ENCODE measurements at regions not wholly inside any gene's neighbourhood (a gene's known extent, or its start where the extent isn't known, plus 50 kb on each side); places are given as distances from the start of the nearest gene placed in this dataset.

GRCh38 chr22:47257566-47257965, 495.1 kb downstream of the TBC1D22A start:
- no peak for DNase-seq (ENCODE audit: low read depth, low spot score)

GRCh38 chr22:47251911-47252310, 489.5 kb downstream of the TBC1D22A start:
- DNase-seq (ENCODE audit: low read depth, low spot score) = no peak

GRCh38 chr22:47250995-47251765, 488.7 kb downstream of the TBC1D22A start:
- no peak for DNase-seq (ENCODE audit: low read depth, low spot score)

DNA sequence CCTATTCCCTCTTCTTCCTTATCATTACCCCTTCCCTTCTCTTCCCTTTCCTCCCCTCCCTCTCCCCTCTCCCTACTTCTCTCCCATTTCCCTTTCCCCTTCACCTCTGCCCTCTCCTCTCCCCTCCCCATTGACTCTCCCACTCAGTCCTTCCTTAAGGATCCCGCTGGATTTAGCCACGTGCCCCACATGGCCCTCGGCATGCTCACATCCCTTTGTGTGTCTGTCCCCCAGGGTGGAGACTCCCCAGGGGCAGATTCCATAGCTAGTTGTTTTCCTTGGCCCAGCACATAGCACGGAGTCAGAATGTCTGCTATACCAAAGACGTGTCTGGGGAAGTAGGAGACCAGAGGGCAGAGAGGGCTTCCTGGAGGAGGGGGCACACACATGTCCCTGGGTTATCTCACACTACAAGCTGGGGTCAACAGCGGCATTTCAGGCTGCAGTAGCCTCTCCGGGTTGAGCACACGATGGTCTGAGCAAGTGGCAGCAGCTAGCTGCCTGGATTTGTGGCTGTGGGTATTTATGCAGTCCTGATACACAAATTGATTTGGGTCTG, 487.0 kb downstream of the TBC1D22A start:
- DNase-seq (ENCODE audit: low read depth, low spot score) = no peak

DNA sequence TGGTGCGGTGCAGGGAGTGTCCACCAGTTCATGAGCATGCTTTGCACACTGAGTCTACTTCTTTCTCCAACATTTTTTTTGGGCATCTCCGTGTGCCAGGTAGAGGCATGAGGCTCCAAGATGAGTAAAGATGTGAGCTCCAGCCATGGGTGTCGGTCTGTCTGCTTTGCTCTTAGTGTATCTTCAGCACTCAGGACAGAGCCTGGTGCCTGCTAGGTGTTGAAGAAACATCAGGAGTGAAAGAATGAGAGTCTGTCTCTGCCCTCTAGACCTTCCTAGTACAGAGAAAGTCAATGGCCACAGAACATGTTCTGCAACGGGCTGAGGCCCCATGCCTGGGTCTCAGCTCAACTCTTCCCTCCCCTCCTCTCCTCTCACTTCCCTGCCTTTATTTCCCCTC, 486.5 kb downstream of the TBC1D22A start:
- DNase-seq (ENCODE audit: low read depth, low spot score) = no peak

GRCh38 chr22:47247579-47248240, 485.3 kb downstream of the TBC1D22A start:
- DNase-seq (ENCODE audit: low read depth, low spot score) = no peak

GRCh38 chr22:47245786-47246185, 483.3 kb downstream of the TBC1D22A start:
- DNase-seq (ENCODE audit: low read depth, low spot score) = no peak

GRCh38 chr22:47245286-47245685, 482.8 kb downstream of the TBC1D22A start:
- DNase-seq (ENCODE audit: low read depth, low spot score) = no peak

DNA sequence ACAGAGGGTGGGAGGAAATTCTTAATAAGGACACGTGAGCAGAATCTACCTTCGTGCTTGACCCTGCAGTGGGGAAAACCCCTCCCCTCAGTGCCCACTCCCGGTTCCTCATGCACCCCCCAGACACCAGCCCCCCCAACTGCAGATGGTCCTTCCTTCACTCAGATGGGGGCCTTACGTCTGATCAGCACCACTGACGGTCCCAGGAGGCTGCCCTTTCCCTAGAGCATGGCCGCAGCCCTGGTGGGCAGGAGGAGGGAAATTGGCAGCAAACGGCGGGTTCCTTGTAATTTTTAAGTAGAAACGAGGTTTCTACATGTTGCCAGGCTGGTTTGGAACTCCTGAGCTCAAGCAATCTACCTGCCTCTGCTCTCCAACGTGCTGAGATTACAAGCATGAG, 477.7 kb downstream of the TBC1D22A start:
- DNase-seq (ENCODE audit: low read depth, low spot score) = no peak

DNA sequence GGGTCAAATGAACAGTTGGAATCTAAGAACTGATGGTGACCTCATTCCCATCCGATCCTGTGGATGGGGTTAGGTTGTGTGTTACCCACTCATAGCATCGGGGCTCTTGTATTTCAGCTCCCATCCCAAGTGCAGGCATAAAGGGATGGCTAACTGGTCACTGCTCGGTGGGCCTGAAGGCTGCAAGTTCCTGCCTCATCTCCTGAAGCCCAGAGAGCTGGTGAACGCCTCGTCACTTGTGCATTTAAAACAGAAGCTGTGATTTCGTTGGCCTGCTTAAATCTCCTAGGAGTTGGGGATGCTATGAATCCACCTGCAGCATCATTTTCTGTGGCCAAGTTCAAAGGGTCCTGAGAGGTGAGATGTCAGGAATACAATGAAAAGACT, 477.0 kb downstream of the TBC1D22A start:
- DNase-seq (ENCODE audit: low read depth, low spot score) = no peak

DNA sequence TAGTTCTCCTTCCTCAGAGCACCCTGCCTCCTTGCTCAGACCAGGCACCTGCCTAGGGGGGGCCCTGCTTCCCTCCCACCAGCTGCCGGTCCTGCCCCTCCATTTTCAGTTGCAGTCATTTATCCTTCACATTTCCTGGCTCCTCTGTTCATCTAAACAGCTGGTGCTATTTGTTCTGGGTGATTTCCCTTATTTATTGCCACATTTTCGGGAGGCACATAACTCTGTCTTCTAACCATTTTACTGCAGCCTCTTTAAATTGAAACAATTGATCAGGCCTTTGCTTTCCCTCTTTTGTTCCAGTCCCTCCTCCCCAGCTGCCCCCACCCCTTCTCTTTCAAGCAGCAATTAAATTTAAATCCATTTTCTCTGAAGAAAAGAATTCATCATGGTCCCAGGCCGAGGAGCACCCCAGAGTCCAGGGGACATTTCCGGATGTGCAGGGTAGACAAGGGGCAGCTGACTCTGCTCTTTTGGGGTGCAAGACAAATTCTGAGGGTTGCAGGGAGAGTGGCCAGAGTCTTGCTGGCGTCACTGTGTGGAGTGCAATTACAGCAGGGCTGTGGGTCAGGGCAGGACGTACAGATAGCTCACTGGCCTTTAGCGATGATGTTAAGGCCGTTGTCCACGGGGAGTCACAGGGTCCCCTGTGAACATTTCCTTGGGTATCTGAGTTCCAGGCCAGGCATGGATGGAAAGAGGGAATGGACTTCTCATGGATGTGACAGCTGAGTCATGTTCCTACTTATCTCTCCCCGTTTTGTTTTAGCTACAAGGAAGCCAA, 476.4 kb downstream of the TBC1D22A start:
- DNase-seq (ENCODE audit: low read depth, low spot score) = no peak

DNA sequence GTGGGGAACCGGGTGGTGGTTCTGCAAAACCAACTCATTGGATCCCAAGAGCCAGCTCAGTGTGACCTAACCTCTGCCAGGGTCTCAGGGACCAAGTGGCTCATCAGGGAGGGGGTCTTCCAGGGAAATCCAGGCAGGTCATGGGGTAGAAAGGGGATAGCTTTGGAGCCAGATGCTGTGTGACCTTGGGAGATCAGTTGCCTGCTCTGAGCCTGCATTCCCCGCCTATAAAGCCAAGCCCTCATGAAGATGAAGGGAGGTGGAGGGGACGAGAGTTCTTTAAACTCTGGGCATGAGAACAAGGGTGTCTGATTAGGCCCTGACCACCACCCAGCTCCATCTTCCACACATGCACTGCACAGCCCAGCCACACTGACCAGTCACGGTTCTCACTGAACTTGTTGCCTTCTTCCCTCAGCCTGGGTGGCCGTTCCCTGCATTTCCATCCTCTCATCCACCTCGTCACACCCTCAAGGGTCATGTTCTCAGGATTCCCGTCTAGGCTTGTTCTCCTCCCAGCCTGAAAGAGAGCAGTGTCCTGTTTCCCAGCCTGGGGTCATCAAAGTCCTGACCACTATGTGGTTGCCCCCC, 475.5 kb downstream of the TBC1D22A start:
- DNase-seq (ENCODE audit: low read depth, low spot score) = no peak

- DNase-seq (ENCODE audit: low read depth, low spot score) = no peak
Observed at GRCh38 chr22:47236718-47237117, 474.3 kb downstream of the TBC1D22A start.

DNA sequence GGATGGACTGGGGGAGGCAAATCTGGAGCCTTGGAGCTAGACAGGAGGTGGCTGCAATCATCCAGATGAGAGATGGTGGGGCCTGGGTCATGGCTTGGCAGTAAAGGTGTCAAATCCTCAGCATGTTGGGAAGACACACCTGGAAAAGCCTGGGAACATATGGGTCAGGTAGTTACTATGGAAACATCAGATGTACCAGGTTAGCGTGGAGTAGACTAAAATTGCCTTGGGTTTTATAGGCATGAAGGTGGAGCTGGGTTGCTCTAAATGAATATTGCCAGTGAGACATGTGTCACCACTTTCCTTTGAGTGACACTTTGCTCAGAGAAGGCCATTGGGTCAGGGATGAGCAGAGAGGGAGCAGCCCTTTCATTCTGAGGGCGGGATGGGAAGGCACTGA, 473.7 kb downstream of the TBC1D22A start:
- DNase-seq (ENCODE audit: low read depth, low spot score) = no peak

GRCh38 chr22:47233316-47234243, 471.1 kb downstream of the TBC1D22A start:
- DNase-seq (ENCODE audit: low read depth, low spot score) = no peak

- DNase-seq (ENCODE audit: low read depth, low spot score) = no peak
Observed at GRCh38 chr22:47232753-47233152, 470.3 kb downstream of the TBC1D22A start.

DNA sequence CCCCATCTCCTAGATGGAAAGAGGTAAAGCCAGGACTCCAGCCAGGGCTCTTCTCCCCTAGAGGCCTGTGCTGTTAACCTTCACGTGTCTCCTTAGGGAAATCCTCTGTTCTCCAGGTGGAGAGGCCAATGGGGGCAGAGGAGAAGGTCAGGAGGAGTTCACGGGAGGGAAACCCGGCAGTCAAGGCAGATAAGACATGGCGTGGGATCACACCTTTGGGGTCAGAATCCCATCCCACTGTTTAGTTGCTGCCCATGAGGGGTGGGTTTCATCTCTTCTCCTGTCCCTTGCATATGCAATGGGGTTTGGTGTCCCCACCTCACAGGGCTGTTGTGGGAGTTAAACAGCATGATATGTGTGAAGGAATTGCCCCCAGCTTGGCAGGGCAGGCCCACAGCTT, 469.7 kb downstream of the TBC1D22A start:
- DNase-seq (ENCODE audit: low read depth, low spot score) = no peak

- no peak for DNase-seq (ENCODE audit: low read depth, low spot score)
Observed at GRCh38 chr22:47231759-47232158, 469.3 kb downstream of the TBC1D22A start.

GRCh38 chr22:47230741-47231140, 468.3 kb downstream of the TBC1D22A start:
- no peak for DNase-seq (ENCODE audit: low read depth, low spot score)

DNA sequence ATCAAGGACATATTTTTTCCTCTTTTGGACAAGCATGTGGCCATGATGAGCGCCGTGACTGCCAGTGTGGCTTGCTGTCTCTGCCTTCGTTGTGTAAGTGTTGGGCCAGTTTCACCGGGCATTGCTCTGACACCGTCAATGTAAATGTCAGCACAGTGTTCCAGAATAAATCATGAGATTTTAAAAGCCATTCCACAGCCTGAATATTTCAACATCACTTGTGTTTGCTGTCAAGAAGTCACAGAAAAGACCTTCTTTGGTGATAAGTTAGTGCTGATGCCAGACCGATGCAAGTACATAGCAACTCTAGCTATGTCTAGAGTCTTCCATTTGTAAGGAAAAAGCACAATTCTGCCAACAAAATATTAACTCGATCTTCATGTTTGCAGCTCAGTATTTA, 467.8 kb downstream of the TBC1D22A start:
- DNase-seq (ENCODE audit: low read depth, low spot score) = no peak

GRCh38 chr22:47228767-47229166, 466.3 kb downstream of the TBC1D22A start:
- DNase-seq (ENCODE audit: low read depth, low spot score) = no peak
